B cell (primary cell): ENCODE measurements at regions not wholly inside any gene's neighbourhood (a gene's known extent, or its start where the extent isn't known, plus 50 kb on each side); places are given as distances from the start of the nearest gene placed in this dataset.

Source experiments
- ATAC-seq: fragments of 200-7000 bp; cut with Tn5 transposase; one replicate; pipeline ENCODE4 v1.10.0; 2021; ENCODE audit warnings: low read depth, mild to moderate bottlenecking, moderate number of reproducible peaks, moderate library complexity
- CTCF ChIA-PET: fragments of 350-600 bp; sonication (Branson Sonifier 250); formaldehyde crosslinking; loops from one replicate; lab custom pipeline; 2021; ENCODE audit warnings: antibody characterized with exemption, inconsistent platforms; lab: Charles Lee
- POLR2A ChIA-PET: fragments of 350-600 bp; sonication (Branson Sonifier 250); formaldehyde crosslinking; loops from one replicate; lab custom pipeline; 2021; ENCODE audit warnings: antibody characterized with exemption; lab: Charles Lee
- DNase-seq: peaks from one replicate; pipeline ENCODE4 v3.0.0; 2013
- H2AFZ ChIP-seq: 2 replicates; pipeline ENCODE4 v1.6.1; 2012; ENCODE audit warnings: mild to moderate bottlenecking, low read depth, low read length; ENCODE audit not compliant: insufficient read depth, poor library complexity, severe bottlenecking
- H3K27ac ChIP-seq, 2 donors: 1 replicate in 1 of 2; 2 replicates in 1 of 2; pipeline ENCODE4 v1.5.1; 2012 to 2013; ENCODE audit warnings: low read length in 2 of 2, mild to moderate bottlenecking in 2 of 2, moderate library complexity in 1 of 2
- H3K27me3 ChIP-seq, 4 experiments: fragments of 200-600 bp in 1 of 4; sonication (generic) in 1 of 4; replicated peaks in 1 of 4; 1 replicate in 2 of 4; 2 replicates in 2 of 4; pipeline versions ENCODE4 v1.6.1 to v1.7.0; 2013 to 2016; ENCODE audit warnings: low read length in 3 of 4, mild to moderate bottlenecking in 2 of 4, mixed read lengths in 1 of 4, moderate library complexity in 1 of 4; ENCODE audit not compliant: insufficient read depth in 4 of 4, control insufficient read depth in 3 of 4; ENCODE audit errors: control extremely low read depth in 1 of 4
- H3K36me3 ChIP-seq, 2 experiments: replicated peaks in 1 of 2; 1 replicate in 1 of 2; 2 replicates in 1 of 2; pipeline versions ENCODE4 v1.6.1 to v1.7.1; 2013; ENCODE audit warnings: low read length in 1 of 2; ENCODE audit not compliant: insufficient read depth in 2 of 2, control insufficient read depth in 1 of 2; ENCODE audit errors: control extremely low read depth in 1 of 2, extremely low read depth in 1 of 2
- H3K4me1 ChIP-seq, 2 donors: fragments of 200-600 bp in 1 of 2; sonication (generic) in 1 of 2; 1 replicate in 1 of 2; 2 replicates in 1 of 2; pipeline versions ENCODE4 v1.5.1 to v1.6.1; 2013 to 2017; ENCODE audit warnings: low read length in 2 of 2; ENCODE audit not compliant: control insufficient read depth in 2 of 2, insufficient read depth in 2 of 2
- H3K4me2 ChIP-seq: replicated peaks from 2 replicates; pipeline ENCODE3; 2012; ENCODE audit warnings: mild to moderate bottlenecking, low read depth, low read length; ENCODE audit not compliant: poor library complexity, severe bottlenecking
- H3K4me3 ChIP-seq, 5 experiments: fragments of 200-600 bp in 1 of 5; sonication (generic) in 1 of 5; 1 replicate in 3 of 5; 2 replicates in 2 of 5; pipeline versions ENCODE4 v1.5.1 to v1.7.0; 2011 to 2016; ENCODE audit warnings: low read length in 4 of 5, mild to moderate bottlenecking in 4 of 5, low read depth in 2 of 5, control low read depth in 1 of 5, moderate library complexity in 1 of 5; ENCODE audit not compliant: insufficient read depth in 1 of 5; ENCODE audit errors: control extremely low read depth in 1 of 5, extremely low read depth in 1 of 5
- H3K79me2 ChIP-seq: fragments of 200-600 bp; sonication (generic); one replicate; pipeline ENCODE4 v1.6.0; 2016; ENCODE audit warnings: low read length; ENCODE audit not compliant: control insufficient read depth, insufficient read depth
- H3K9ac ChIP-seq: fragments of 200-600 bp; sonication (generic); 2 replicates; pipeline ENCODE4 v1.6.1; 2017; ENCODE audit warnings: mild to moderate bottlenecking, low read length, moderate library complexity
- H3K9me3 ChIP-seq, 3 donors: one replicate each; pipeline versions ENCODE4 v1.6.1 to v1.7.1; 2013; ENCODE audit warnings: low read length in 2 of 3; ENCODE audit not compliant: control insufficient read depth in 2 of 3, insufficient read depth in 1 of 3; ENCODE audit errors: control extremely low read depth in 1 of 3
- H4K20me1 ChIP-seq: 2 replicates; pipeline ENCODE4 v1.6.0; 2012; ENCODE audit warnings: mild to moderate bottlenecking, low read length; ENCODE audit not compliant: insufficient read depth, control insufficient read depth, poor library complexity, severe bottlenecking
- H3K27ac Mint-ChIP-seq: one replicate; pipeline ENCODE4 v1.8.0; 2021; ENCODE audit warnings: mixed read lengths
- H3K27me3 Mint-ChIP-seq: one replicate; pipeline ENCODE4 v1.8.0; 2021; ENCODE audit warnings: mixed read lengths
- H3K4me1 Mint-ChIP-seq: one replicate; pipeline ENCODE4 v1.8.0; 2021; ENCODE audit warnings: mixed read lengths
- H3K4me3 Mint-ChIP-seq: one replicate; pipeline ENCODE4 v1.8.0; 2021; ENCODE audit warnings: mixed read lengths
- H3K9me3 Mint-ChIP-seq: one replicate; pipeline ENCODE4 v1.8.0; 2022; ENCODE audit warnings: mixed read lengths; ENCODE audit not compliant: insufficient read depth
- EZH2 ChIP-seq: IDR thresholded peaks from 2 replicates; pipeline ENCODE4 v1.6.1; 2012; ENCODE audit warnings: borderline replicate concordance, low read depth, mild to moderate bottlenecking, moderate library complexity, low read length; ENCODE audit not compliant: insufficient read depth, poor library complexity, severe bottlenecking
- WGBS: methylation state at CpG from one replicate; pipeline ENCODE4 v1.1.5; 2013; ENCODE audit warnings: missing lambda C conversion rate; ENCODE audit not compliant: insufficient coverage; 5-methylcytosine and 5-hydroxymethylcytosine counted together
- intact Hi-C: fragments of 100-400 bp; cut with micrococcal nuclease; formaldehyde crosslinking; loops from one replicate; pipeline ENCODE4 v1.10.0; 2022
- TF ChIP-seq, protein P1 (sequence below): fragments of 200-600 bp; IDR thresholded peaks from one replicate; pipeline ENCODE4 v1.8.0; 2022; ENCODE audit warnings: antibody characterized with exemption, mild to moderate bottlenecking

- H3K9ac ChIP-seq, result no peak overlapping the region
- H4K20me1 ChIP-seq, result no peaks in the 10 kb centered on the region
- H3K4me3 ChIP-seq, result no peak overlapping the region
- H3K4me2 ChIP-seq, result no peak overlapping the region
- H3K27me3 Mint-ChIP-seq, result no peaks in the 10 kb centered on the region
- H3K9me3 Mint-ChIP-seq, result no peaks in the 10 kb centered on the region
- POLR2A ChIA-PET, result no interaction called here
- H3K27ac Mint-ChIP-seq, result no peak overlapping the region
- ATAC-seq (no peak), DNase-seq (no peak)
- H3K27me3 ChIP-seq, result no peaks in the 10 kb centered on the region
- intact Hi-C loops, result no loop called here
- no peak for TF ChIP-seq EZH2
- TF ChIP-seq, protein P1, sequence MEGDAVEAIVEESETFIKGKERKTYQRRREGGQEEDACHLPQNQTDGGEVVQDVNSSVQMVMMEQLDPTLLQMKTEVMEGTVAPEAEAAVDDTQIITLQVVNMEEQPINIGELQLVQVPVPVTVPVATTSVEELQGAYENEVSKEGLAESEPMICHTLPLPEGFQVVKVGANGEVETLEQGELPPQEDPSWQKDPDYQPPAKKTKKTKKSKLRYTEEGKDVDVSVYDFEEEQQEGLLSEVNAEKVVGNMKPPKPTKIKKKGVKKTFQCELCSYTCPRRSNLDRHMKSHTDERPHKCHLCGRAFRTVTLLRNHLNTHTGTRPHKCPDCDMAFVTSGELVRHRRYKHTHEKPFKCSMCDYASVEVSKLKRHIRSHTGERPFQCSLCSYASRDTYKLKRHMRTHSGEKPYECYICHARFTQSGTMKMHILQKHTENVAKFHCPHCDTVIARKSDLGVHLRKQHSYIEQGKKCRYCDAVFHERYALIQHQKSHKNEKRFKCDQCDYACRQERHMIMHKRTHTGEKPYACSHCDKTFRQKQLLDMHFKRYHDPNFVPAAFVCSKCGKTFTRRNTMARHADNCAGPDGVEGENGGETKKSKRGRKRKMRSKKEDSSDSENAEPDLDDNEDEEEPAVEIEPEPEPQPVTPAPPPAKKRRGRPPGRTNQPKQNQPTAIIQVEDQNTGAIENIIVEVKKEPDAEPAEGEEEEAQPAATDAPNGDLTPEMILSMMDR, result no peak
- no peaks in the 10 kb centered on the region for H3K4me1 Mint-ChIP-seq
- H3K27ac ChIP-seq, result no peak overlapping the region
- H3K79me2 ChIP-seq, result no peaks in the 10 kb centered on the region
- H3K4me1 ChIP-seq, result no peaks in the 10 kb centered on the region
- CTCF ChIA-PET, result no interaction called here
- no peaks in the 10 kb centered on the region for H3K9me3 ChIP-seq
- no CpG with 5 or more reads among the region's 2 CpGs for WGBS
- no peak overlapping the region for H3K4me3 Mint-ChIP-seq
- no peak overlapping the region for H2AFZ ChIP-seq
- H3K36me3 ChIP-seq, result no peaks in the 10 kb centered on the region
Observed at GRCh38 chr15:39226169-39226937, 354.5 kb upstream of the THBS1 start.

- Histone ChIP-seq H3K79me2 (no peaks in the 10 kb centered on the region), H2AFZ (no peak overlapping the region), H3K27me3 (no peaks in the 10 kb centered on the region), H3K27ac (no peak overlapping the region), H3K4me1 (no peaks in the 10 kb centered on the region), H3K4me3 (no peak overlapping the region), H3K9ac (no peak overlapping the region), H4K20me1 (no peaks in the 10 kb centered on the region), H3K36me3 (no peaks in the 10 kb centered on the region), H3K4me2 (no peak overlapping the region), H3K9me3 (no peaks in the 10 kb centered on the region)
- no peak for TF ChIP-seq EZH2
- TF ChIP-seq, protein P1, result no peak
- WGBS, result no CpG with 5 or more reads among the region's 1 CpG
- H3K27ac Mint-ChIP-seq, result no peak overlapping the region
- H3K4me3 Mint-ChIP-seq, result no peak overlapping the region
- POLR2A ChIA-PET, result no interaction called here
- no peaks in the 10 kb centered on the region for H3K4me1 Mint-ChIP-seq
- H3K27me3 Mint-ChIP-seq, result no peaks in the 10 kb centered on the region
- intact Hi-C loops, result no loop called here
- DNase-seq (no peak), ATAC-seq (no peak)
- no peaks in the 10 kb centered on the region for H3K9me3 Mint-ChIP-seq
- CTCF ChIA-PET, result no interaction called here
Observed at GRCh38 chr15:39227001-39227400, 353.9 kb upstream of the THBS1 start.
